ENCODE measurements at regions not wholly inside any gene's neighbourhood (a gene's known extent, or its start where the extent isn't known, plus 50 kb on each side); places are given as distances from the start of the nearest gene placed in this dataset.

- no peak for TF ChIP-seq EZH2 (IDR thresholded peaks at IDR 0.05; ENCODE audit: borderline replicate concordance, low read depth, low read length, poor library complexity, severe bottlenecking)
- TF ChIP-seq, protein P1, sequence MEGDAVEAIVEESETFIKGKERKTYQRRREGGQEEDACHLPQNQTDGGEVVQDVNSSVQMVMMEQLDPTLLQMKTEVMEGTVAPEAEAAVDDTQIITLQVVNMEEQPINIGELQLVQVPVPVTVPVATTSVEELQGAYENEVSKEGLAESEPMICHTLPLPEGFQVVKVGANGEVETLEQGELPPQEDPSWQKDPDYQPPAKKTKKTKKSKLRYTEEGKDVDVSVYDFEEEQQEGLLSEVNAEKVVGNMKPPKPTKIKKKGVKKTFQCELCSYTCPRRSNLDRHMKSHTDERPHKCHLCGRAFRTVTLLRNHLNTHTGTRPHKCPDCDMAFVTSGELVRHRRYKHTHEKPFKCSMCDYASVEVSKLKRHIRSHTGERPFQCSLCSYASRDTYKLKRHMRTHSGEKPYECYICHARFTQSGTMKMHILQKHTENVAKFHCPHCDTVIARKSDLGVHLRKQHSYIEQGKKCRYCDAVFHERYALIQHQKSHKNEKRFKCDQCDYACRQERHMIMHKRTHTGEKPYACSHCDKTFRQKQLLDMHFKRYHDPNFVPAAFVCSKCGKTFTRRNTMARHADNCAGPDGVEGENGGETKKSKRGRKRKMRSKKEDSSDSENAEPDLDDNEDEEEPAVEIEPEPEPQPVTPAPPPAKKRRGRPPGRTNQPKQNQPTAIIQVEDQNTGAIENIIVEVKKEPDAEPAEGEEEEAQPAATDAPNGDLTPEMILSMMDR (conservative IDR thresholded peaks at IDR 0.05; ENCODE audit: low read depth, low read length), result no peak
Observed at GRCh38 chr9:119688547-119688946, 319.3 kb upstream of the BRINP1 start.
